ENCODE measurements at regions not wholly inside any gene's neighbourhood (a gene's known extent, or its start where the extent isn't known, plus 50 kb on each side); places are given as distances from the start of the nearest gene placed in this dataset.

- TF ChIP-seq CTCF (IDR thresholded peaks at IDR 0.05; ENCODE audit: low read depth, low read length), result no peak
Observed at GRCh38 chr3:140848666-140849065, 93.0 kb upstream of the SLC25A36 start.

DNA sequence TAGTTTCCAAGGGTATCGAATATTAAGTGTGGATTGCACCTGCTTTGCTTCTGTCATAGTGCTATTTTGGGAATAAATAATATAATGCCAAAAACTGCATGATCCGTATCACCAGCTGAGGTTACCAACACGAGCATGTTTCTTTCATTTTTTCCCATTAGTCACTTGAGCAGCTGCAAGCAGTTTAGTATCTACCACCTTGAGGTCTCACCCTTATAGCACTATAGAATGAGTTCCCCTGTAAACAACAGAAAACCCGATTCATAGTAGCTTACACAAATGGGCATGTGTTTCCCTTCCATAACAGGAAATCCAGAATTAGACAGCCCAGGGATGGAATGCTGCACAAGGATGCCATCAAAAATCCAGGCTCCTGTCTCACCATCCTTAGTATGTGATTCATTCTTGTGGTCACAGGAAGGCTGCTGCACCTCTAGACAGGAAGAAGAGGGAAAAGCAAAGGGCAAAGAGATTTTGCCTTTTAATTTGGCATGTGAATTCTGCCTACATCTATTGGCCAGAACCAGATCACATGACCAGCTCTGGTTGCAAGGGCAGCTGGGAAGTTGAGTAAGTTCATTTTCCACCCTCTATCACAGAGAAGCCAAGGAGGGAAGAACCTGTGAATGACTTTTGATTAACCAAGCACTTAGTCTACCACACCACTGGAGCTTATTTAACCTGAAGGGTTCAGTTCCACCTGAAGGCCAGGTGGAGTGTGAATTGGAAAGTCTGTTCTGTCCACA is 91.3 kb upstream of the SLC25A36 start:
- H3K4me3 ChIP-seq (ENCODE audit: low read depth, low read length), result no peak overlapping the region
- no peak for TF ChIP-seq CTCF (IDR thresholded peaks at IDR 0.05; ENCODE audit: low read depth, low read length)

More at GRCh38 chr3:140848666-140849065, 93.0 kb upstream of the SLC25A36 start:
- H3K4me3 ChIP-seq (ENCODE audit: low read depth, low read length), result no peak overlapping the region

DNA sequence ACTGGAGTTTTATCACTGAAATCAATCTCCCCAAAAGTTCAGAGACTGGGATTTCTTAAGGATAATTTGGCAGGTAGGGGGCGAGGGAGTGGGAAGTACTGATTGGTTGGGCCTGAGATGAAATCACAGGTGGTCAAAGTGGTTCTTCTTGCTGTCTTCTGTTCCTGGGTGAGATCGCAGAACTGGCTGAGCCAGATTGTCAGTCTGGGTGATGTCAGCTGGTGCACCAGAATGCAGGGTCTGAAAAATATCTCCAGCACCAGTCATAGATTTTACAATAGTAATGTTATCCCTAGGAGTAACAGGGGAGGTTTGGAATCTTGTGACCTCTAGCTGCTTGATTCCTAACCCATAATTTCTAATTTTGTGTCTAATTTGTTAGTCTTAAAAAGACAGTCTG is 86.7 kb upstream of the SLC25A36 start:
- no peak overlapping the region for H3K4me3 ChIP-seq (ENCODE audit: low read depth, low read length)
- TF ChIP-seq CTCF (IDR thresholded peaks at IDR 0.05; ENCODE audit: low read depth, low read length), result no peak

DNA sequence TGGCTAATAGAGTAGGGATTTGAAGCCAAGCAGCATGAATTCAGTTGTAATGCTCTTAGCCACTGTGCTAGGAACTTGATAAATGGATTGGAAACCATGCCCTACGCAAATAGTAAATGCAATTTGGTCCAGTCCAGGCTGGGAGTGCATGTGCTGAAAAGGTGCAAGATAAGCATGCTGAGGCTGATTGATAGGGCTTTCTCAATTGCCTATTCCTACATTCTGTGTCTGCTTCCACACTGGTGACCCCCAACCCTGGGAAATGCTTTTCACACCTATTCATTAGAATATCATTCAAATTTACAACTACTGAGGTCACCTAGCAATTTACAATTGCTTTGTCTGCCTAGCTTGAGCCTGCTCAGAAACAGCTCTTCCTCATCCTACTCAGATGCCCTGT is 84.7 kb upstream of the SLC25A36 start:
- TF ChIP-seq CTCF (IDR thresholded peaks at IDR 0.05; ENCODE audit: low read depth, low read length), result no peak
- H3K4me3 ChIP-seq (ENCODE audit: low read depth, low read length), result no peak overlapping the region

DNA sequence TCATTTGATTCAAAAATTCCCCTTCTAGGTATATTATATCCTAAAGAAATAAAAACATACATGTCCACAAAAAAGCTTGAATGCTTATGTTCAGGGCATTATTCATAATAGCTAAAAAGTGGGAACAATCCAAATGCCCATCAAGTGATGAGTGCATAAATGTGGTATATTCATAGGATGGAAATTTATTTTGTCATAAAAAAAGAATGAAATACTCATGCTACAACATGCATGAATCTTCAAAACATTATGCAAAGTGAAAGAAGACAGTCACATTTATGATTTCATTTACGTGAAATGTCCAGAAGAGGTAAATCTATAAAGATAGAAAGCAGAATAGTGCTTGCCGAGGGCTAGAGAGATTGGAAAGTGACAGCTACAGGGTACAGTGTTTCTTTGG is 83.6 kb upstream of the SLC25A36 start:
- TF ChIP-seq CTCF (IDR thresholded peaks at IDR 0.05; ENCODE audit: low read depth, low read length), result no peak
- H3K4me3 ChIP-seq (ENCODE audit: low read depth, low read length), result no peak overlapping the region

DNA sequence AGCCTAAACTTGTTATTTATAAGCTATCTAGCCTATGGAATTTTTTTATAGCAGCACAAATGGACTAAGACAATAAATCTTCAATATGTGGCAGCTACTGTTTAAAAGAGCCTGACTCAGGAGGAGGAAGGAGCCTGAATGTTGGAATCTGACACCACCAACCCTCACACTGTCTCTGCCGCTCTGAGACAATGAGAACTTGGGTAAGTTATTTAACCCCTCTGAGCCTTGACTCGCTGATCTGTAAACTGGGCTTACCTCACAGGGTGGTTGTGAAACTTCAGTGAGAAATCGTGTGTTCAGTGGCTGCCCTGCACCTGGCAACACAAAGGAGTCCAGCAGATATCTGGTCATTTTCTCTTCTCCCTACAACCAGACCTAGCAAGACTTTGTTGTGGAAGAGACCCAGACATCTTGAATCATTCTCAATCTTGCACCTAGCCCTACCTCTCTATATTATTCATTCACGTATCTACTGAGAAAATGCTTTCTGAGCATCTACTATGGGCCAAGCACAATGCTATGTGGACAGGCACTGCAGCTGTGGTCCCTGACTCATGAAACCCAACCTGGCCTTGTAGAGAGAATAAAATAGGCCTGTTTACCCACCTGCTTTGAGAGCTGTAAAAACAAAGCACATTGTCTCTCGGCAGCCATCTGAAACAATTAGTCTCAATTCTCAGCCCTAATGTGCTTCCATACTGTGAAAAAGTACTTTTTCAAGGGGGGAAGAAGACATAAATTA is 81.9 kb upstream of the SLC25A36 start:
- no peak overlapping the region for H3K4me3 ChIP-seq (ENCODE audit: low read depth, low read length)
- no peak for TF ChIP-seq CTCF (IDR thresholded peaks at IDR 0.05; ENCODE audit: low read depth, low read length)

DNA sequence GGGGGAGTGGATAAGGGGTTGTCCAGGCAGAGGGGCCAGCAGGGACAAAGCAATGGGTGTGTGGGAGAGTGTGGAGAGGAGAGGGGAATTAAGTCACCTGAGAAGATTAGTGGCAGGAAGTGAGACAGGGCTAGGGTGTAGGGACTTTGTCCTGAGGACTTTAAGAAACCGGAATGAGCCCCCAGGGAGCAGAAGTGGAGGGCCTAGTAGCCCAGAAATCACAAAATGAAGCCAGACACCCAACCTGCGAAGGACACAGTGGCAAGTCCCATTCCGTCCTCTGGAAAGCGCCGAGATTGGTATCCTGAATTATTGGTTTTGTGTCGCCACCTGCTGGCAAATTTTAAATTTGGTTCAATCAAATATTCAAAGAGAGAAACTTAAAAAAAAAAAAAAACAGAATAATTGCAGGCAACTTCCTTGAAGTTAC is 78.0 kb upstream of the SLC25A36 start:
- 0 out of 2 replicates have a peak, but pooled peaks have one; percentile 14 for TF ChIP-seq CTCF (IDR thresholded peaks at IDR 0.05; ENCODE audit: low read depth, low read length)
- no peak overlapping the region for H3K4me3 ChIP-seq (ENCODE audit: low read depth, low read length)

Measured in WI38 (cell line).